HPDE6-E6E7 (cell line): ENCODE measurements at regions not wholly inside any gene's neighbourhood (a gene's known extent, or its start where the extent isn't known, plus 50 kb on each side); places are given as distances from the start of the nearest gene placed in this dataset.

ENCODE experiments used
- DNase-seq: peaks from one replicate; pipeline ENCODE4 v3.0.0; 2011; ENCODE audit warnings: missing footprints; ENCODE audit errors: extremely low spot score

DNA sequence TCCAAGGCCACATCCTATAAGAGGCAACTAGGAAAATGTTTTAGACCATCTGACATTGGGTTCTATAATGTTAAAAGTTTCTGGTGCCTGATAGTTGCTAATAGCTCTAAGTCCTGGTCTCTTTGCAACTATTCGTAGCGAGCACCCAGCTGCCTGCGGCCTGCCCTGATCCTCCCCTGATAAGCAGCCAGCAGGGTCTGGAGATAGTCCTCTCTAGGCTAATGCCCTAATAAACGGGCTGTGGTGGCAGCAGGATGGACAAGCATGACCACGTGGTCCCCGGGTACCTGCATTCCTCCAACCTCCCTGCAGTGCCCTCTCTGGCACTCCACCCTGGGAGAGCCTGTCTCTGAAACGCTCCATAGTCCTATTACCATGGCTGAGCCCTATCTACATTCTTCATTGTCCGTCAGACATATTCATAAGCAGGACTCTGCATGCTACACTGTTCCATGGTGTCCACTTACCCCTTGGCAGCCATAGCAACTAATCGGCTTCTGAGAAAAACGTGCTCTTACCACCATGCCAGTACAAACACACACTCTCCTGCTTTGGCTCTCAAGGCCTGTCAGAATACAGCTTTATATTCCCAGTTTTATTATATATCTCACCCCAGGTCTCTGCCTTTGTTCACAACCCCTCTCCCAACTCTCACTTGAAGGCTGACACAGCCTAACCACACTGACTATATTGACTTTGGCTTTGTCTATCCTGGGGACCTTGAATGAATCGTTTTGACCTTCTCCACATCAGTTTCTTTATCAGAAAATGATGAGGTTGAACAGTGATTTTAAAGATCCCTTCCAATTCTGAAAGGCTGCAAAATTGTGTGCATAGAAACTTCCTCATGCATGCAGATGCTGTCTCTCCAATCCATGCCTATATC lies 49.9 kb upstream of the DAPK1 start:
- no peak for DNase-seq
